HCT116 (cell line): ENCODE measurements at regions not wholly inside any gene's neighbourhood (a gene's known extent, or its start where the extent isn't known, plus 50 kb on each side); places are given as distances from the start of the nearest gene placed in this dataset.

ENCODE experiments used
- ATAC-seq: fragments of 200-7000 bp; cut with Tn5 transposase; 2 replicates; pipeline ENCODE4 v1.9.1; 2020; ENCODE audit warnings: mild to moderate bottlenecking, moderate library complexity
- BruUV-seq: library from RNA; stranded (reverse); fragments of 400-500 nt; replicated peaks from 2 replicates; lab custom pipeline; 2021; lab: Mats Ljungman, UMichigan
- CTCF ChIA-PET: fragments of 300-600 bp; sonication (Branson Sonifier 250); formaldehyde crosslinking; loops from one replicate; lab custom pipeline; 2021; ENCODE audit warnings: antibody characterized with exemption; lab: Charles Lee
- POLR2A ChIA-PET: fragments of 300-600, 350-600 bp; sonication (Branson Sonifier 250); formaldehyde crosslinking; loops from one replicate; lab custom pipeline; 2021; ENCODE audit warnings: antibody characterized with exemption; lab: Charles Lee
- RAD21 ChIA-PET, 2 experiments: fragments of 300-600 bp; sonication (Branson Sonifier 250); formaldehyde crosslinking; loops; one replicate each; lab custom pipeline; 2023; ENCODE audit warnings: low total read pairs in 2 of 2; ENCODE audit not compliant: uncharacterized antibody in 2 of 2, unreplicated experiment in 2 of 2, low non-redundant PET in 1 of 2; lab: Charles Lee
- DNase-seq: peaks from one replicate; pipeline ENCODE4 v3.0.0-alpha.2; 2010; ENCODE audit warnings: low read depth, low spot score
- H2AFZ ChIP-seq: fragments of 200-600 bp; shearing (Covaris generic), sonication (generic); 2 replicates; pipeline ENCODE4 v1.6.1; 2017; ENCODE audit warnings: low read depth, mixed run types, mixed read lengths, antibody characterized with exemption, low read length; ENCODE audit not compliant: poor library complexity, severe bottlenecking
- H3K27ac ChIP-seq: 2 replicates; pipeline ENCODE4 v1.5.1; 2012; ENCODE audit warnings: low read depth, low read length
- H3K27me3 ChIP-seq: fragments of 200-600 bp; sonication (generic); 2 replicates; pipeline ENCODE4 v1.6.1; 2016; ENCODE audit warnings: mixed run types, low read length, mixed read lengths; ENCODE audit not compliant: insufficient read depth
- H3K36me3 ChIP-seq, 2 experiments: fragments of 200-500 bp in 1 of 2; fragments of 200-600 bp in 1 of 2; sonication (Bioruptor generic) in 1 of 2; sonication (generic) in 1 of 2; 2 replicates each; pipeline versions ENCODE4 v1.5.1 to v1.6.1; 2014 to 2016; ENCODE audit warnings: low read length in 2 of 2, inconsistent platforms in 1 of 2, mixed read lengths in 1 of 2, mixed run types in 1 of 2; ENCODE audit not compliant: insufficient read depth in 2 of 2, control insufficient read depth in 1 of 2
- H3K4me1 ChIP-seq, 2 experiments: fragments of 200-600 bp in 1 of 2; sonication (generic) in 1 of 2; 2 replicates each; pipeline versions ENCODE4 v1.5.1 to v1.6.1; 2012 to 2017; ENCODE audit warnings: low read length in 2 of 2, inconsistent platforms in 1 of 2, mild to moderate bottlenecking in 1 of 2, mixed read lengths in 1 of 2, mixed run types in 1 of 2, moderate library complexity in 1 of 2; ENCODE audit not compliant: insufficient read depth in 2 of 2, control insufficient read depth in 1 of 2
- H3K4me2 ChIP-seq: fragments of 200-600 bp; sonication (generic); 2 replicates; pipeline ENCODE4 v1.6.1; 2017; ENCODE audit warnings: mixed run types, low read length, mixed read lengths
- H3K4me3 ChIP-seq, 2 experiments: fragments of 200-600 bp in 1 of 2; sonication (generic) in 1 of 2; replicated peaks in 1 of 2; 2 replicates each; pipeline ENCODE4 v1.5.1; 2011 to 2016; ENCODE audit warnings: low read length in 2 of 2, control low read depth in 1 of 2, low read depth in 1 of 2, mild to moderate bottlenecking in 1 of 2, mixed read lengths in 1 of 2, mixed run types in 1 of 2
- H3K79me2 ChIP-seq: fragments of 200-600 bp; sonication (generic); 2 replicates; pipeline ENCODE4 v1.6.1; 2017; ENCODE audit warnings: mild to moderate bottlenecking, mixed run types, low read length, moderate library complexity, mixed read lengths; ENCODE audit not compliant: insufficient read depth
- H3K9ac ChIP-seq: fragments of 200-600 bp; sonication (generic); 2 replicates; pipeline ENCODE4 v1.6.1; 2016; ENCODE audit warnings: low read length, mixed read lengths
- H3K9me2 ChIP-seq: fragments of 200-600 bp; sonication (generic), shearing (Covaris generic); 2 replicates; pipeline ENCODE4 v1.6.1; 2017; ENCODE audit warnings: mixed run types, mild to moderate bottlenecking, moderate library complexity; ENCODE audit not compliant: insufficient read depth
- H3K9me3 ChIP-seq, 2 experiments: fragments of 200-500 bp in 1 of 2; fragments of 200-600 bp in 1 of 2; sonication (Bioruptor generic) in 1 of 2; sonication (generic) in 1 of 2; 2 replicates each; pipeline ENCODE4 v1.6.1; 2014 to 2017; ENCODE audit warnings: low read length in 2 of 2, mixed read lengths in 2 of 2, inconsistent platforms in 1 of 2, low read depth in 1 of 2, mild to moderate bottlenecking in 1 of 2, mixed run types in 1 of 2, moderate library complexity in 1 of 2; ENCODE audit not compliant: control insufficient read depth in 1 of 2, insufficient read depth in 1 of 2
- H4K20me1 ChIP-seq: fragments of 200-600 bp; sonication (generic), shearing (Covaris generic); 2 replicates; pipeline ENCODE4 v1.6.1; 2017; ENCODE audit warnings: mixed run types, mild to moderate bottlenecking, moderate library complexity; ENCODE audit not compliant: insufficient read depth
- ATF3 ChIP-seq: IDR thresholded peaks from 2 replicates; pipeline ENCODE4 v1.6.1; 2012
- CBX3 ChIP-seq: IDR thresholded peaks from 2 replicates; pipeline ENCODE4 v1.6.1; 2012; ENCODE audit warnings: low read depth
- CEBPB ChIP-seq: IDR thresholded peaks from 2 replicates; pipeline ENCODE4 v1.6.1; 2012; ENCODE audit warnings: low read depth
- CTCF ChIP-seq, 3 experiments: fragments of 200-600 bp in 1 of 3; sonication (generic) in 1 of 3; IDR thresholded peaks in 2 of 3; conservative IDR thresholded peaks in 1 of 3; 2 replicates each; pipeline ENCODE4 v1.5.1; 2012 to 2017; ENCODE audit warnings: low read depth in 2 of 3, low read length in 2 of 3, antibody characterized with exemption in 1 of 3, borderline replicate concordance in 1 of 3, control low read depth in 1 of 3, mild to moderate bottlenecking in 1 of 3, mixed read lengths in 1 of 3, mixed run types in 1 of 3, moderate library complexity in 1 of 3; ENCODE audit not compliant: insufficient read depth in 1 of 3
- EGR1 ChIP-seq: IDR thresholded peaks from 2 replicates; pipeline ENCODE4 v1.6.1; 2012; ENCODE audit warnings: low read depth
- ELF1 ChIP-seq: IDR thresholded peaks from 2 replicates; pipeline ENCODE4 v1.6.1; 2012; ENCODE audit warnings: low read depth, borderline replicate concordance
- FOSL1 ChIP-seq: IDR thresholded peaks from 2 replicates; pipeline ENCODE4 v1.6.1; 2012; ENCODE audit warnings: low read depth
- JUND ChIP-seq: IDR thresholded peaks from 2 replicates; pipeline ENCODE4 v1.6.1; 2012
- POLR2A ChIP-seq: IDR thresholded peaks from 2 replicates; pipeline ENCODE4 v1.7.0; 2011; ENCODE audit warnings: borderline replicate concordance; ENCODE audit not compliant: insufficient read depth, insufficient read length; ENCODE audit errors: extremely low read depth
- POLR2AphosphoS5 ChIP-seq: IDR thresholded peaks from 2 replicates; pipeline ENCODE4 v1.6.1; 2011; ENCODE audit warnings: mild to moderate bottlenecking, low read depth, low read length, moderate library complexity
- RAD21 ChIP-seq: IDR thresholded peaks from 2 replicates; pipeline ENCODE4 v1.6.1; 2012; ENCODE audit warnings: low read depth, mild to moderate bottlenecking
- REST ChIP-seq: IDR thresholded peaks from 2 replicates; pipeline ENCODE4 v1.6.1; 2012; ENCODE audit warnings: low read depth
- SIN3A ChIP-seq: IDR thresholded peaks from 2 replicates; pipeline ENCODE4 v1.6.1; 2012; ENCODE audit warnings: low read depth
- SP1 ChIP-seq: IDR thresholded peaks from 2 replicates; pipeline ENCODE4 v1.6.1; 2012; ENCODE audit warnings: low read depth
- SRF ChIP-seq: IDR thresholded peaks from 2 replicates; pipeline ENCODE4 v1.6.1; 2012; ENCODE audit warnings: low read depth
- TCF7L2 ChIP-seq: IDR thresholded peaks from 2 replicates; pipeline ENCODE4 v1.7.0; 2011; ENCODE audit warnings: borderline replicate concordance, inconsistent platforms; ENCODE audit not compliant: insufficient read depth, insufficient read length; ENCODE audit errors: extremely low read depth
- YY1 ChIP-seq: IDR thresholded peaks from 2 replicates; pipeline ENCODE4 v1.6.1; 2011; ENCODE audit warnings: low read length, low read depth, moderate library complexity, mild to moderate bottlenecking; ENCODE audit not compliant: insufficient replicate concordance; ENCODE audit errors: extremely low read depth
- ZBTB33 ChIP-seq: IDR thresholded peaks from 2 replicates; pipeline ENCODE4 v1.6.1; 2011; ENCODE audit warnings: mild to moderate bottlenecking, low read length, moderate library complexity; ENCODE audit not compliant: insufficient replicate concordance; ENCODE audit errors: extremely low read depth
- ZFX ChIP-seq: fragments of 450-650 bp; IDR thresholded peaks from 2 replicates; pipeline ENCODE4 v1.6.1; 2017
- ZNF274 ChIP-seq: fragments of 200-500 bp; sonication (Bioruptor generic); IDR thresholded peaks from 2 replicates; pipeline ENCODE4 v1.6.1; 2014; ENCODE audit warnings: mild to moderate bottlenecking, low read depth, low read length, inconsistent platforms
- intact Hi-C: fragments of 100-400 bp; cut with micrococcal nuclease; formaldehyde crosslinking; loops from 2 replicates; pipeline ENCODE4 v1.10.0; 2022

GRCh38 chr16:17852977-17853702 lies 382.4 kb upstream of the XYLT1 start:
- intact Hi-C loops = no loop called here

More at GRCh38 chr16:17852977-17853702, 382.4 kb upstream of the XYLT1 start:
- H3K4me2 ChIP-seq = no peak overlapping the region
- TF ChIP-seq ZNF274 (no peak), SIN3A (no peak), ELF1 (no peak), YY1 (no peak), POLR2A (no peak), TCF7L2 (no peak), SRF (no peak), CBX3 (no peak), EGR1 (no peak), FOSL1 (no peak), SP1 (no peak), ZFX (no peak), CTCF (IDR thresholded peaks at IDR 0.05 in 2 of 3, conservative IDR thresholded peaks at IDR 0.05 in 1 of 3; ENCODE audit: borderline replicate concordance in 1 of 3, insufficient read depth in 1 of 3, low read depth in 2 of 3, low read length in 2 of 3) (no peak), RAD21 (no peak), ATF3 (no peak), ZBTB33 (no peak), REST (no peak), POLR2AphosphoS5 (no peak), JUND (no peak), CEBPB (no peak)
- ChIA-PET POLR2A (no interaction called here), RAD21 (no interaction called here), CTCF (no interaction called here)
- DNase-seq (no peak), ATAC-seq (no peak)
- H3K9me2 ChIP-seq = no peaks in the 10 kb centered on the region
- no peak overlapping the region for H3K4me3 ChIP-seq
- H4K20me1 ChIP-seq = no peaks in the 10 kb centered on the region
- H3K36me3 ChIP-seq = no peaks in the 10 kb centered on the region
- H3K9ac ChIP-seq = no peak overlapping the region
- no peak overlapping the region for H3K27ac ChIP-seq
- no peaks in the 10 kb centered on the region for H3K4me1 ChIP-seq
- H3K9me3 ChIP-seq = no peaks in the 10 kb centered on the region
- H3K27me3 ChIP-seq = peaks cover 37% of the 10 kb centered on the region
- no peak overlapping the region for H2AFZ ChIP-seq
- no peaks in the 10 kb centered on the region for H3K79me2 ChIP-seq
- no TSS peak for BruUV-seq
